ENCODE measurements at regions not wholly inside any gene's neighbourhood (a gene's known extent, or its start where the extent isn't known, plus 50 kb on each side); places are given as distances from the start of the nearest gene placed in this dataset.

DNA sequence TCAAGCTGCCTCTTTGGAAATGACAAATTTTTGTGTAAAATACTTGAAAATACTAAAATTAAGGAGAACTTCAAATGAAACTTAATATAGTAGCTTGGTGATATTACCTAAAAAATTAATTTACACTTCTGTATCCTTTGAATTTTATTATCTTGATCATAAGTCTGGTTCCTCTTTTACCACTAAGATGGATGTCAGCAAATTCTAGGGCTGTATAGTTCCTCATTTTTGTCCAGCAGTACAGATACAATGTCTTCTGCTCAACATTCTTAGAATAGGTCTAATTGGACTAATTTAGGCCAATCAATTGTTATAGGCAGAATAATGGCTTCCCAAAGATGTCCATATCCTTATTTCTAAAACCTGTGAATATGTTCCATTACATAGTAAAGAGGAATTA is 1298.0 kb upstream of the RAG2 start:
- TF ChIP-seq POLR2AphosphoS5 (IDR thresholded peaks at IDR 0.05; ENCODE audit: low read depth, low read length) (no peak), TCF7L2 (IDR thresholded peaks at IDR 0.05; ENCODE audit: low read depth, low read length) (no peak)
- TF ChIP-seq, protein P1, sequence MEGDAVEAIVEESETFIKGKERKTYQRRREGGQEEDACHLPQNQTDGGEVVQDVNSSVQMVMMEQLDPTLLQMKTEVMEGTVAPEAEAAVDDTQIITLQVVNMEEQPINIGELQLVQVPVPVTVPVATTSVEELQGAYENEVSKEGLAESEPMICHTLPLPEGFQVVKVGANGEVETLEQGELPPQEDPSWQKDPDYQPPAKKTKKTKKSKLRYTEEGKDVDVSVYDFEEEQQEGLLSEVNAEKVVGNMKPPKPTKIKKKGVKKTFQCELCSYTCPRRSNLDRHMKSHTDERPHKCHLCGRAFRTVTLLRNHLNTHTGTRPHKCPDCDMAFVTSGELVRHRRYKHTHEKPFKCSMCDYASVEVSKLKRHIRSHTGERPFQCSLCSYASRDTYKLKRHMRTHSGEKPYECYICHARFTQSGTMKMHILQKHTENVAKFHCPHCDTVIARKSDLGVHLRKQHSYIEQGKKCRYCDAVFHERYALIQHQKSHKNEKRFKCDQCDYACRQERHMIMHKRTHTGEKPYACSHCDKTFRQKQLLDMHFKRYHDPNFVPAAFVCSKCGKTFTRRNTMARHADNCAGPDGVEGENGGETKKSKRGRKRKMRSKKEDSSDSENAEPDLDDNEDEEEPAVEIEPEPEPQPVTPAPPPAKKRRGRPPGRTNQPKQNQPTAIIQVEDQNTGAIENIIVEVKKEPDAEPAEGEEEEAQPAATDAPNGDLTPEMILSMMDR (IDR thresholded peaks at IDR 0.05) = no peak

All from Panc1 (cell line).